ENCODE measurements at regions not wholly inside any gene's neighbourhood (a gene's known extent, or its start where the extent isn't known, plus 50 kb on each side); places are given as distances from the start of the nearest gene placed in this dataset.

DNA sequence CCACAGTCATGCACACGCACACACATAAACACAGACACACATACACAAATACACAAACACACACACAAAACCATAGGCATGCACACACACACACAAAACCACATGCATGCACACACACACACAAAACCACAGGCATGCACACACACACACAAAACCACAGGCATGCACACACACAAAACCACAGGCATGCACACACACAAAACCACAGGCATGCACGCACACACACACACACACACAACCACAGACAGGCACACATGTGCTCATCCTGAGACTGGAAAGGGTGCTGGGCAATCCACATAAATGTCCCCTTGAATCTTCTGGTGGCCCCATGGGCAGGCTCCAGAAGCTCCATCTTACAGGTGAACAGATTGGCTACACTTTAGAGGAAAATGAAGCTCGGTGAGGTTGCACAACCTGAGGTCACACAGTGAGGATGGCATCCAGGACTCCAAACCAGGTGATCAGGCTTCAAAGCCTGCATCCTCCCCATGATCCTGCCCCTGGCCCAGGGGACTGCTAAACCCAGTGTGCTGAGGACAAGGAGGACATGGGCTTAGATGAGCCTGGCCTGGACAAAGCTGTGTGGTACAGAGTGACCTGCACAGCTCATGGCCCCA, 144.8 kb downstream of the GADD45G start:
- Mint-ChIP-seq H3K4me1 (ENCODE audit: low read depth, unreplicated experiment) (peaks cover 59% of the 10 kb centered on the region), H3K4me3 (ENCODE audit: unreplicated experiment) (peak overlapping the region; percentile 74), H3K9me3 (ENCODE audit: unreplicated experiment) (peaks cover 42% of the 10 kb centered on the region), H3K36me3 (ENCODE audit: unreplicated experiment) (no peaks in the 10 kb centered on the region), H3K27me3 (ENCODE audit: unreplicated experiment) (peaks cover 31% of the 10 kb centered on the region), H3K27ac (ENCODE audit: unreplicated experiment) (peak overlapping the region; percentile 98)
- TF ChIP-seq, protein P1, sequence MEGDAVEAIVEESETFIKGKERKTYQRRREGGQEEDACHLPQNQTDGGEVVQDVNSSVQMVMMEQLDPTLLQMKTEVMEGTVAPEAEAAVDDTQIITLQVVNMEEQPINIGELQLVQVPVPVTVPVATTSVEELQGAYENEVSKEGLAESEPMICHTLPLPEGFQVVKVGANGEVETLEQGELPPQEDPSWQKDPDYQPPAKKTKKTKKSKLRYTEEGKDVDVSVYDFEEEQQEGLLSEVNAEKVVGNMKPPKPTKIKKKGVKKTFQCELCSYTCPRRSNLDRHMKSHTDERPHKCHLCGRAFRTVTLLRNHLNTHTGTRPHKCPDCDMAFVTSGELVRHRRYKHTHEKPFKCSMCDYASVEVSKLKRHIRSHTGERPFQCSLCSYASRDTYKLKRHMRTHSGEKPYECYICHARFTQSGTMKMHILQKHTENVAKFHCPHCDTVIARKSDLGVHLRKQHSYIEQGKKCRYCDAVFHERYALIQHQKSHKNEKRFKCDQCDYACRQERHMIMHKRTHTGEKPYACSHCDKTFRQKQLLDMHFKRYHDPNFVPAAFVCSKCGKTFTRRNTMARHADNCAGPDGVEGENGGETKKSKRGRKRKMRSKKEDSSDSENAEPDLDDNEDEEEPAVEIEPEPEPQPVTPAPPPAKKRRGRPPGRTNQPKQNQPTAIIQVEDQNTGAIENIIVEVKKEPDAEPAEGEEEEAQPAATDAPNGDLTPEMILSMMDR (IDR thresholded peaks at IDR 0.05; ENCODE audit: partially characterized antibody, unreplicated experiment): no peak
- no peak for DNase-seq

DNA sequence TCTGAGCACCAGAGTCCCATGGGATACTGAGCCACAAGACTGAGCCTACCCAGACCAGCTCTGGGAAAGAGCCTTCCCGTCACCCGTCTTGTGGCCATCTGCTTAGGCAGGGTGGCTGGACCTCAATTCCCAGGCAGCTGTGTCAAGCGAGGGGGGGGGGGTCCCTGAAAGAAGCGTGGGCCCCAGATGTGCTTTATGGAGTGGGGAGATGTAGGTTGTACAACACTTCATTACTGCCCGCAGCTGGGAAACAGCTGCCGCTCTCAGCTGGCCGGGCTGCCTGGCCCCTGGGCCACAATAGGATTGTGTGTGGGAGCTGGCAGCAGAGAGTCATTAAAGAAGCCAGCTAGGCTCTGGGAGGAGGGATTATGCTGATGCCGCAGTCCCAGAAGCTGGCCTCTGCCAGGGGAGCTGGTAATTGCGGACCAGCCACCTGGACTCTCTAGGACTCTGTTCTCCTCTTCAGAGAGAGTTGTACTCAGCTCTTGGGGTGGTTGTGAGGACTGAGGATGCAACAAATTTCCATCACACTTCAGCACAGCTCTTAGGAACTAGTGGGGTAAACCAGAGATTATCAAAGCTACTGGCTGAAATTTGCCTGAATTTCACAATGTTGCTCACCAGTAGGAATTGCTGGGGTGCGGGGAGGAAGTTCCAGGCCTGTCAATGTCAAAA, 145.4 kb downstream of the GADD45G start:
- Mint-ChIP-seq H3K4me1 (ENCODE audit: low read depth, unreplicated experiment) (peaks cover 57% of the 10 kb centered on the region), H3K27me3 (ENCODE audit: unreplicated experiment) (peaks cover 31% of the 10 kb centered on the region), H3K36me3 (ENCODE audit: unreplicated experiment) (no peaks in the 10 kb centered on the region), H3K9me3 (ENCODE audit: unreplicated experiment) (peaks cover 42% of the 10 kb centered on the region), H3K27ac (ENCODE audit: unreplicated experiment) (peak overlapping the region; percentile 98), H3K4me3 (ENCODE audit: unreplicated experiment) (peak overlapping the region; percentile 74)
- TF ChIP-seq, protein P1 (IDR thresholded peaks at IDR 0.05; ENCODE audit: partially characterized antibody, unreplicated experiment): no peak
- peak; percentile 76 for DNase-seq

DNA sequence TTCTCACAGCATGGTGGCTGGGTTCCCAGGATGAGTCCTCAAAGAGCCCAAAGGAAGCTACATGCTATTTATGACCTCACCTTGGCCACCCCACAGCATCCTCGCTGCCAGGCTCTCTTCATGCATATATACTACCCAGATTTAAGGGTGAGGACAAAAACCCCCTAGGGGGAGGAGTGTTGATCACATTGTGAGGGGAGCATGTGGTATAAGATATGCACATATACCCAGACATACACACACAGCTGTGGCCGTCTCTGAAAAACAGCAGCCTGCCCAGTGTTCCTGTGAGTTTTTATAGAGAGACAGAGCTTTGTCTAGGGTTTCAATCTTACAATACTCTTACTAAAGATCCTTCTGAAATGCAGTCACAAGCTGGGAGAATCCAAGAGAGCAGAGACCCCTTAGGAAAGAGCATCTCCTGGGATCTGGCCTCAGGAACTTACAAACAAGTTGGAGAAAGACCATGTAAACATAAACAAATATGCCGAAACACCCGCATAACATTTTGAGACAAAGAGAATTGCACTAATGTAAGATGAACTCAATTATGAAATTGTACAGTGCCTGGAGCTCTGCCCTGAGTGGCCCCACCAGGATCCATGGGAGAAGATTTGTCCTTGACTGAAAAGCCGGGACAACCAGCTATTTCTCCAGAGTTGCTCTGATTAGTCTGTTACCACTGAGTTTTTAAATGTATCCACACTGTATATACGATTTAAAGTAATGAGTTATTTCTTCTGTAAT, 146.4 kb downstream of the GADD45G start:
- Mint-ChIP-seq H3K9me3 (ENCODE audit: unreplicated experiment) (peaks cover 42% of the 10 kb centered on the region), H3K4me1 (ENCODE audit: low read depth, unreplicated experiment) (peaks cover 50% of the 10 kb centered on the region), H3K4me3 (ENCODE audit: unreplicated experiment) (no peak overlapping the region), H3K36me3 (ENCODE audit: unreplicated experiment) (no peaks in the 10 kb centered on the region), H3K27ac (ENCODE audit: unreplicated experiment) (peak overlapping the region; percentile 98), H3K27me3 (ENCODE audit: unreplicated experiment) (peaks cover 29% of the 10 kb centered on the region)
- TF ChIP-seq, protein P1 (IDR thresholded peaks at IDR 0.05; ENCODE audit: partially characterized antibody, unreplicated experiment): no peak
- DNase-seq: no peak

DNA sequence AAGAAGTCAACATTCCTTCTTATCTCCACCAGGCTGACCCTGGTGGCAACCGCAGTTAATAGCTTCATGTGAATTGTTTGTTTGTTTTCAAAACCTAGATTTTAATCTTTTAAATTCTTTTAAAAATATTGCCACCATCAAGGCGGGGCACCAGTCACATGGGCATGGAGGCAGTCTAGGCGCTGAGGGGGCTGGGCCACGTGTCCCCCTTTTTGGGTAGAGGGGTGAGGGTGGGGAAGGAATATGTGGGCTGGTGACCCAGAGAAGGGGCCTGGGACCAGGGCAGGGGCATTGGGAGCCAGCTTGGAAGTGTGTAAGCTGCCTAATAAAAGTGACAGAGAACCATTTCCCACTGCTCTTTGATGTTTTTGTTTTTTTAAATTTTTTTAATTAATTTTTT, 147.3 kb downstream of the GADD45G start:
- no peak for DNase-seq
- H3K27me3 Mint-ChIP-seq (ENCODE audit: unreplicated experiment): peaks cover 24% of the 10 kb centered on the region
- peaks cover 35% of the 10 kb centered on the region for H3K9me3 Mint-ChIP-seq (ENCODE audit: unreplicated experiment)
- H3K4me3 Mint-ChIP-seq (ENCODE audit: unreplicated experiment): no peak overlapping the region
- H3K27ac Mint-ChIP-seq (ENCODE audit: unreplicated experiment): no peak overlapping the region
- TF ChIP-seq, protein P1 (IDR thresholded peaks at IDR 0.05; ENCODE audit: partially characterized antibody, unreplicated experiment): no peak
- H3K36me3 Mint-ChIP-seq (ENCODE audit: unreplicated experiment): no peaks in the 10 kb centered on the region
- H3K4me1 Mint-ChIP-seq (ENCODE audit: low read depth, unreplicated experiment): peaks cover 45% of the 10 kb centered on the region

Data from glutamatergic neuron (in vitro differentiated cells).